PFSK-1 (cell line): ENCODE measurements at regions not wholly inside any gene's neighbourhood (a gene's known extent, or its start where the extent isn't known, plus 50 kb on each side); places are given as distances from the start of the nearest gene placed in this dataset.

Source experiments
- POLR2AphosphoS5 ChIP-seq: IDR thresholded peaks from 2 replicates; pipeline ENCODE4 v1.6.1; 2012; ENCODE audit warnings: low read depth, mild to moderate bottlenecking, control low read depth, low read length, moderate library complexity
- REST ChIP-seq, 2 experiments: IDR thresholded peaks; 2 replicates each; pipeline versions ENCODE4 v1.6.1 to v1.8.0; 2011 to 2012; ENCODE audit warnings: low read depth in 2 of 2, low read length in 2 of 2, control low read depth in 1 of 2, inconsistent platforms in 1 of 2, mild to moderate bottlenecking in 1 of 2, moderate library complexity in 1 of 2; ENCODE audit not compliant: insufficient read depth in 1 of 2

GRCh38 chr5:2657151-2657550 lies 94.3 kb downstream of the IRX2 start:
- TF ChIP-seq REST (IDR thresholded peaks at IDR 0.05; ENCODE audit: insufficient read depth in 1 of 2, low read depth in 2 of 2, low read length in 2 of 2), result no peak
- no peak for TF ChIP-seq POLR2AphosphoS5
